ENCODE measurements at regions not wholly inside any gene's neighbourhood (a gene's known extent, or its start where the extent isn't known, plus 50 kb on each side); places are given as distances from the start of the nearest gene placed in this dataset.

DNA sequence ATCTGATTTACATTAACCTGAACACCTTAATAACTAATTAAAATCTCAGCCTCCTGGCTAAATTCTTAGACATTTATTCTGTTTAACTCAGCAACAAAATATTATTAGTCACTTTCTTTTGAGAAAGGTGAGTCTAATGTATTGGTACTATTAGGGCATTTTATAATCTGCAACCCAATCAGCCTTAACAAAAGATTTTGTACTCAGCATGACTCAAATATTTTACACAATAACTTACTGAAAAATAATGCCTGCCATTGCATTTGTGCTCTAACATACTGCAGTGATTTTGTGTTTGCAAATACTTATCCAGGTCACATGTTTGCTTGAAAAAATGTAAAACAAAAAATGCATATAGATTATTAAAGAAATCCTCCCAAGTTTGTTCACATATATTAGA, 1129.9 kb downstream of the TAF11L14 start:
- no peak for TF ChIP-seq EZH2phosphoT487 (IDR thresholded peaks at IDR 0.05; ENCODE audit: borderline replicate concordance, low read length)
- TF ChIP-seq, protein P1, sequence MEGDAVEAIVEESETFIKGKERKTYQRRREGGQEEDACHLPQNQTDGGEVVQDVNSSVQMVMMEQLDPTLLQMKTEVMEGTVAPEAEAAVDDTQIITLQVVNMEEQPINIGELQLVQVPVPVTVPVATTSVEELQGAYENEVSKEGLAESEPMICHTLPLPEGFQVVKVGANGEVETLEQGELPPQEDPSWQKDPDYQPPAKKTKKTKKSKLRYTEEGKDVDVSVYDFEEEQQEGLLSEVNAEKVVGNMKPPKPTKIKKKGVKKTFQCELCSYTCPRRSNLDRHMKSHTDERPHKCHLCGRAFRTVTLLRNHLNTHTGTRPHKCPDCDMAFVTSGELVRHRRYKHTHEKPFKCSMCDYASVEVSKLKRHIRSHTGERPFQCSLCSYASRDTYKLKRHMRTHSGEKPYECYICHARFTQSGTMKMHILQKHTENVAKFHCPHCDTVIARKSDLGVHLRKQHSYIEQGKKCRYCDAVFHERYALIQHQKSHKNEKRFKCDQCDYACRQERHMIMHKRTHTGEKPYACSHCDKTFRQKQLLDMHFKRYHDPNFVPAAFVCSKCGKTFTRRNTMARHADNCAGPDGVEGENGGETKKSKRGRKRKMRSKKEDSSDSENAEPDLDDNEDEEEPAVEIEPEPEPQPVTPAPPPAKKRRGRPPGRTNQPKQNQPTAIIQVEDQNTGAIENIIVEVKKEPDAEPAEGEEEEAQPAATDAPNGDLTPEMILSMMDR (IDR thresholded peaks at IDR 0.05; ENCODE audit: low read depth, low read length, poor library complexity, severe bottlenecking): no peak
- Histone ChIP-seq H4K20me1 (ENCODE audit: control insufficient read depth, insufficient read depth, low read depth, low read length) (no peaks in the 10 kb centered on the region), H3K4me3 (ENCODE audit: low read length) (no peak overlapping the region), H3F3A (ENCODE audit: control insufficient read depth, insufficient read depth) (no peaks in the 10 kb centered on the region; the same call in 1 of the 2 replicates), H3K27ac (ENCODE audit: low read depth, low read length) (no peak overlapping the region), H3K4me1 (ENCODE audit: control insufficient read depth, low read length) (no peaks in the 10 kb centered on the region), H3K36me3 (ENCODE audit: control insufficient read depth, low read length) (no peaks in the 10 kb centered on the region), H3K9me2 (replicated peaks; ENCODE audit: control insufficient read depth, low read length) (no peaks in the 10 kb centered on the region), H3K4me2 (ENCODE audit: low read length) (no peak overlapping the region), H3K9me3 (ENCODE audit: control insufficient read depth, insufficient read depth, low read length) (no peaks in the 10 kb centered on the region), H3K79me2 (ENCODE audit: control insufficient read depth, low read length) (no peaks in the 10 kb centered on the region), H3K27me3 (ENCODE audit: control insufficient read depth, low read length) (no peaks in the 10 kb centered on the region)

DNA sequence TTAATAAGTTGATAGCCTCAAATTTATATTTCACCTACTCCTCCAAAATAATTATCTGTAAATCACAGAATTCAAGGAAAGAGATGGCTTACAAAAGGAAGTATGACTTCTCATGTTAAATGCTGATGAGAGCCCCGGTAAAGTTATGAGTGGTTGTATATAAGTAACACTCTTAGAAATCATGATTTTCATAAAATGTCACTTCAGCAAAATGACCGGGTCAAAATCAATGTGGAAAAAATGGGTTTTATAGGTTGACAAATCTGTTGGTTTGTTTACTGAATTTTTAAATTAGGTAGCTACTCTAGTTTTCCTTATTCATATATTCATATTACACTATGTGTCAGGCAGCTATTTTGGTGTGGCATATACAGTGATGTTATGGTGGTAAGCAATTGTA, 1131.0 kb downstream of the TAF11L14 start:
- no peaks in the 10 kb centered on the region; the same call in 1 of the 2 replicates for H3F3A ChIP-seq (ENCODE audit: control insufficient read depth, insufficient read depth)
- no peaks in the 10 kb centered on the region for H3K9me3 ChIP-seq (ENCODE audit: control insufficient read depth, insufficient read depth, low read length)
- no peaks in the 10 kb centered on the region for H3K79me2 ChIP-seq (ENCODE audit: control insufficient read depth, low read length)
- TF ChIP-seq, protein P1 (IDR thresholded peaks at IDR 0.05; ENCODE audit: low read depth, low read length, poor library complexity, severe bottlenecking): no peak
- TF ChIP-seq EZH2phosphoT487 (IDR thresholded peaks at IDR 0.05; ENCODE audit: borderline replicate concordance, low read length): no peak
- no peaks in the 10 kb centered on the region for H3K27me3 ChIP-seq (ENCODE audit: control insufficient read depth, low read length)
- no peaks in the 10 kb centered on the region for H3K4me1 ChIP-seq (ENCODE audit: control insufficient read depth, low read length)
- H4K20me1 ChIP-seq (ENCODE audit: control insufficient read depth, insufficient read depth, low read depth, low read length): no peaks in the 10 kb centered on the region
- no peaks in the 10 kb centered on the region for H3K36me3 ChIP-seq (ENCODE audit: control insufficient read depth, low read length)
- no peaks in the 10 kb centered on the region for H3K9me2 ChIP-seq (replicated peaks; ENCODE audit: control insufficient read depth, low read length)
- no peak overlapping the region for H3K27ac ChIP-seq (ENCODE audit: low read depth, low read length)
- no peak overlapping the region for H3K4me3 ChIP-seq (ENCODE audit: low read length)
- no peak overlapping the region for H3K4me2 ChIP-seq (ENCODE audit: low read length)

DNA sequence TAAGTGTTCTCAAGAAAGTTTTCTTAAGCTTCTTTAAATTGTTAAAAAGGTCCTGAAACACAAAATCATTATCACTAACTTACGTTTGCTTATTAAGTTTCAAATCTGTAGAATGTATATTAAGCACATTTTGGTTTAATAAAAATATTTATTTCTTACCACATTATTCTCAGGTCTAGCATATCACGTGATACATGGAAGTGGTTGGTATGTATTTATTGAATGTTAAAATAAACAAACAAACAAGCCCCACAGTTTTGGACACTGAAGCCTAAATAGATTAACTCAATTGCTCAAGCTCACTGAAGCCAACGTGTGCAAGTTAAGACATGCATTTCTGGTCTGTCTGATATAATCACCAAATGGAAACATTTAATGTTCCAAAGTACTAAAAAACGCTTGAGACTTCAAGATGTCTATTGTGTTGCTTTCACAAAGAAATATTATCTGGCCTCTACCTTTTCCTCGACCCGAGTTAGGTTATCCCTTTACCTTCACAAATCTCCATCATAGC, 1136.9 kb downstream of the TAF11L14 start:
- Histone ChIP-seq H3K4me3 (ENCODE audit: low read length) (no peak overlapping the region), H3K9me3 (ENCODE audit: control insufficient read depth, insufficient read depth, low read length) (no peaks in the 10 kb centered on the region), H3K9me2 (replicated peaks; ENCODE audit: control insufficient read depth, low read length) (no peaks in the 10 kb centered on the region), H3F3A (ENCODE audit: control insufficient read depth, insufficient read depth) (no peaks in the 10 kb centered on the region), H3K36me3 (ENCODE audit: control insufficient read depth, low read length) (no peaks in the 10 kb centered on the region), H3K4me2 (ENCODE audit: low read length) (no peak overlapping the region), H3K79me2 (ENCODE audit: control insufficient read depth, low read length) (no peaks in the 10 kb centered on the region), H3K4me1 (ENCODE audit: control insufficient read depth, low read length) (no peaks in the 10 kb centered on the region), H4K20me1 (ENCODE audit: control insufficient read depth, insufficient read depth, low read depth, low read length) (no peaks in the 10 kb centered on the region), H3K27ac (ENCODE audit: low read depth, low read length) (no peak overlapping the region), H3K27me3 (ENCODE audit: control insufficient read depth, low read length) (no peaks in the 10 kb centered on the region)
- TF ChIP-seq, protein P1 (IDR thresholded peaks at IDR 0.05; ENCODE audit: low read depth, low read length, poor library complexity, severe bottlenecking): no peak
- TF ChIP-seq EZH2phosphoT487 (IDR thresholded peaks at IDR 0.05; ENCODE audit: borderline replicate concordance, low read length): no peak
